Mesothelial cell of epicardium (in vitro differentiated cells): ENCODE measurements at regions not wholly inside any gene's neighbourhood (a gene's known extent, or its start where the extent isn't known, plus 50 kb on each side); places are given as distances from the start of the nearest gene placed in this dataset.

Experiments
- DNase-seq, 2 experiments: peaks; one replicate each; pipeline ENCODE4 v3.0.0; 2021; ENCODE audit warnings: low spot score in 2 of 2; ENCODE audit not compliant: unreplicated experiment in 2 of 2
- H3K27ac Mint-ChIP-seq: 2 replicates; pipeline ENCODE4 v1.8.0; 2021; ENCODE audit warnings: mixed read lengths
- H3K27me3 Mint-ChIP-seq: 2 replicates; pipeline ENCODE4 v1.8.0; 2021; ENCODE audit warnings: low read depth, mixed read lengths
- H3K36me3 Mint-ChIP-seq: 2 replicates; pipeline ENCODE4 v1.8.0; 2021; ENCODE audit warnings: mixed read lengths
- H3K4me1 Mint-ChIP-seq: 2 replicates; pipeline ENCODE4 v1.8.0; 2021; ENCODE audit warnings: mixed read lengths
- H3K4me3 Mint-ChIP-seq: 2 replicates; pipeline ENCODE4 v1.8.0; 2021; ENCODE audit warnings: mild to moderate bottlenecking, moderate library complexity, mixed read lengths
- H3K9me3 Mint-ChIP-seq: 2 replicates; pipeline ENCODE4 v1.8.0; 2021; ENCODE audit warnings: mixed read lengths
- CTCF ChIP-seq: fragments of 200-600 bp; sonication (generic); IDR thresholded peaks from one replicate; pipeline ENCODE4 v1.5.0; 2021; ENCODE audit warnings: antibody characterized with exemption; ENCODE audit not compliant: unreplicated experiment

GRCh38 chr1:81654657-81655056, 146.1 kb upstream of the ADGRL2 start:
- Mint-ChIP-seq H3K27ac (no peak overlapping the region), H3K36me3 (no peaks in the 10 kb centered on the region), H3K4me3 (no peak overlapping the region), H3K27me3 (no peaks in the 10 kb centered on the region), H3K4me1 (peaks cover 13% of the 10 kb centered on the region), H3K9me3 (peaks cover 6% of the 10 kb centered on the region)
- no peak for TF ChIP-seq CTCF
- no peak for DNase-seq

- no peak overlapping the region for H3K27ac Mint-ChIP-seq
- no peak for DNase-seq
- H3K4me3 Mint-ChIP-seq = no peak overlapping the region
- H3K4me1 Mint-ChIP-seq = peaks cover 14% of the 10 kb centered on the region
- H3K27me3 Mint-ChIP-seq = no peaks in the 10 kb centered on the region
- peaks cover 6% of the 10 kb centered on the region for H3K9me3 Mint-ChIP-seq
- no peak for TF ChIP-seq CTCF
- H3K36me3 Mint-ChIP-seq = no peaks in the 10 kb centered on the region
These were observed 146.6 kb upstream of the ADGRL2 start for GRCh38 chr1:81654147-81654546.

GRCh38 chr1:81650776-81651175, 150.0 kb upstream of the ADGRL2 start:
- Mint-ChIP-seq H3K27ac (no peak overlapping the region), H3K36me3 (no peaks in the 10 kb centered on the region), H3K4me1 (peaks cover 16% of the 10 kb centered on the region), H3K4me3 (no peak overlapping the region), H3K9me3 (peaks cover 1% of the 10 kb centered on the region), H3K27me3 (peaks cover 2% of the 10 kb centered on the region)
- no peak for DNase-seq
- TF ChIP-seq CTCF = no peak

GRCh38 chr1:81635816-81636215, 164.9 kb upstream of the ADGRL2 start:
- peaks cover 4% of the 10 kb centered on the region for H3K4me1 Mint-ChIP-seq
- TF ChIP-seq CTCF = no peak
- H3K27ac Mint-ChIP-seq = no peak overlapping the region
- peaks cover 6% of the 10 kb centered on the region for H3K9me3 Mint-ChIP-seq
- no peaks in the 10 kb centered on the region for H3K27me3 Mint-ChIP-seq
- peaks cover under 1% of the 10 kb centered on the region for H3K36me3 Mint-ChIP-seq
- H3K4me3 Mint-ChIP-seq = no peak overlapping the region
- no peak for DNase-seq

- no peak overlapping the region for H3K27ac Mint-ChIP-seq
- DNase-seq = no peak
- peaks cover 3% of the 10 kb centered on the region for H3K9me3 Mint-ChIP-seq
- TF ChIP-seq CTCF = no peak
- no peaks in the 10 kb centered on the region for H3K27me3 Mint-ChIP-seq
- H3K4me3 Mint-ChIP-seq = no peak overlapping the region
- peaks cover 4% of the 10 kb centered on the region for H3K4me1 Mint-ChIP-seq
- no peaks in the 10 kb centered on the region for H3K36me3 Mint-ChIP-seq
These were observed 166.4 kb upstream of the ADGRL2 start for GRCh38 chr1:81634294-81634693.

GRCh38 chr1:81619156-81619555, 181.6 kb upstream of the ADGRL2 start:
- H3K27ac Mint-ChIP-seq = no peak overlapping the region
- DNase-seq = no peak
- H3K4me3 Mint-ChIP-seq = no peak overlapping the region
- no peak for TF ChIP-seq CTCF
- H3K27me3 Mint-ChIP-seq = no peaks in the 10 kb centered on the region
- H3K36me3 Mint-ChIP-seq = peaks cover 4% of the 10 kb centered on the region
- peaks cover 25% of the 10 kb centered on the region for H3K9me3 Mint-ChIP-seq
- H3K4me1 Mint-ChIP-seq = peaks cover 2% of the 10 kb centered on the region
